GM23248 (cell line): ENCODE measurements at regions not wholly inside any gene's neighbourhood (a gene's known extent, or its start where the extent isn't known, plus 50 kb on each side); places are given as distances from the start of the nearest gene placed in this dataset.

ENCODE experiments used
- DNase-seq: peaks from one replicate; pipeline ENCODE4 v3.0.0-alpha.2; 2015
- H2AFZ ChIP-seq: fragments of 200-600 bp; sonication (generic); 2 replicates; pipeline ENCODE4 v1.6.1; 2016; ENCODE audit warnings: antibody characterized with exemption
- H3F3A ChIP-seq: fragments of 200-600 bp; sonication (generic); 2 replicates; pipeline ENCODE4 v1.6.1; 2016; ENCODE audit warnings: mild to moderate bottlenecking, antibody characterized with exemption, mixed run types; ENCODE audit not compliant: insufficient read depth
- H3K27ac ChIP-seq: fragments of 200-600 bp; sonication (generic); 2 replicates; pipeline ENCODE4 v1.5.1; 2016; ENCODE audit warnings: mild to moderate bottlenecking
- H3K27me3 ChIP-seq: fragments of 200-600 bp; sonication (generic); replicated peaks from 2 replicates; pipeline ENCODE4 v1.6.1; 2016; ENCODE audit warnings: mild to moderate bottlenecking; ENCODE audit not compliant: insufficient read depth
- H3K36me3 ChIP-seq: fragments of 200-600 bp; sonication (generic); 2 replicates; pipeline ENCODE4 v1.6.1; 2016; ENCODE audit warnings: low read depth, mild to moderate bottlenecking
- H3K4me1 ChIP-seq: fragments of 200-600 bp; sonication (generic); 2 replicates; pipeline ENCODE4 v1.6.1; 2016; ENCODE audit warnings: mild to moderate bottlenecking; ENCODE audit not compliant: insufficient read depth
- H3K4me2 ChIP-seq: fragments of 200-600 bp; sonication (generic); one replicate; pipeline ENCODE4 v1.6.1; 2016; ENCODE audit warnings: mild to moderate bottlenecking; ENCODE audit not compliant: unreplicated experiment
- H3K4me3 ChIP-seq: fragments of 200-600 bp; sonication (generic); 2 replicates; pipeline ENCODE4 v1.5.1; 2016; ENCODE audit warnings: mild to moderate bottlenecking
- H3K79me2 ChIP-seq: fragments of 200-600 bp; sonication (generic); 2 replicates; pipeline ENCODE4 v1.6.1; 2016; ENCODE audit warnings: mild to moderate bottlenecking; ENCODE audit not compliant: insufficient read depth
- H3K9ac ChIP-seq: fragments of 200-600 bp; sonication (generic); 2 replicates; pipeline ENCODE4 v1.6.1; 2016; ENCODE audit warnings: mild to moderate bottlenecking
- H3K9me2 ChIP-seq: fragments of 200-600 bp; sonication (generic); 2 replicates; pipeline ENCODE4 v1.6.1; 2016; ENCODE audit warnings: mixed run types, mild to moderate bottlenecking, moderate library complexity; ENCODE audit not compliant: insufficient read depth
- H3K9me3 ChIP-seq: fragments of 200-600 bp; sonication (generic); one replicate; pipeline ENCODE4 v1.6.1; 2017; ENCODE audit warnings: low read depth
- H4K20me1 ChIP-seq: fragments of 200-600 bp; sonication (generic); 2 replicates; pipeline ENCODE4 v1.6.0; 2016; ENCODE audit not compliant: insufficient read depth
- EZH2 ChIP-seq: fragments of 200-600 bp; sonication (generic); IDR thresholded peaks from 2 replicates; pipeline ENCODE4 v1.6.1; 2018; ENCODE audit warnings: antibody characterized with exemption, mild to moderate bottlenecking; ENCODE audit not compliant: insufficient read depth, poor library complexity, severe bottlenecking
- EZH2phosphoT487 ChIP-seq: fragments of 200-600 bp; sonication (generic); IDR thresholded peaks from 2 replicates; pipeline ENCODE4 v1.6.1; 2018; ENCODE audit warnings: antibody characterized with exemption, moderate library complexity, mild to moderate bottlenecking, low read depth; ENCODE audit not compliant: insufficient read depth
- WGBS, 2 experiments: methylation state at CpG; one replicate each; pipeline ENCODE4 v1.1.6; 2015 to 2017; ENCODE audit warnings: low lambda C conversion rate in 2 of 2, low coverage in 1 of 2; ENCODE audit errors: missing lambda C conversion rate in 2 of 2; 5-methylcytosine and 5-hydroxymethylcytosine counted together
- in situ Hi-C: fragments of 300-500 bp; cut with MboI; formaldehyde crosslinking; loops from 2 replicates; pipeline ENCODE4 v1.15.0; 2020

GRCh38 chr6:86453232-86453631 is 484.1 kb upstream of the HTR1E start:
- Histone ChIP-seq H3K27me3 (no peaks in the 10 kb centered on the region), H3K27ac (no peak overlapping the region), H3K9me3 (no peaks in the 10 kb centered on the region), H3K36me3 (no peaks in the 10 kb centered on the region), H4K20me1 (no peaks in the 10 kb centered on the region), H3F3A (no peaks in the 10 kb centered on the region), H2AFZ (no peak overlapping the region), H3K9ac (no peak overlapping the region), H3K79me2 (no peaks in the 10 kb centered on the region), H3K4me2 (no peak overlapping the region), H3K4me3 (no peak overlapping the region), H3K9me2 (no peaks in the 10 kb centered on the region), H3K4me1 (no peaks in the 10 kb centered on the region)
- no peak for DNase-seq
- 8 to 13% methylated on average over 1 of the region's 1 CpG for WGBS, 2 experiments
- in situ Hi-C loops, result no loop called here
- TF ChIP-seq EZH2 (no peak), EZH2phosphoT487 (no peak)

- Histone ChIP-seq H3F3A (no peaks in the 10 kb centered on the region), H3K36me3 (no peaks in the 10 kb centered on the region), H3K9me2 (no peaks in the 10 kb centered on the region), H3K4me3 (no peak overlapping the region), H3K9me3 (no peaks in the 10 kb centered on the region), H3K27ac (no peak overlapping the region), H3K4me1 (no peaks in the 10 kb centered on the region), H4K20me1 (no peaks in the 10 kb centered on the region), H3K27me3 (no peaks in the 10 kb centered on the region), H3K79me2 (no peaks in the 10 kb centered on the region), H3K9ac (no peak overlapping the region), H2AFZ (no peak overlapping the region), H3K4me2 (no peak overlapping the region)
- in situ Hi-C loops, result no loop called here
- TF ChIP-seq EZH2phosphoT487 (no peak), EZH2 (no peak)
- 17 to 20% methylated on average over 2 of the region's 2 CpGs for WGBS, 2 experiments
- DNase-seq, result no peak
Measured at GRCh38 chr6:86448398-86448797, 488.9 kb upstream of the HTR1E start.

- Histone ChIP-seq H2AFZ (no peak overlapping the region), H3K4me3 (no peak overlapping the region), H3K4me2 (no peak overlapping the region), H3K36me3 (no peaks in the 10 kb centered on the region), H3K79me2 (no peaks in the 10 kb centered on the region), H3F3A (no peaks in the 10 kb centered on the region), H4K20me1 (no peaks in the 10 kb centered on the region), H3K4me1 (no peaks in the 10 kb centered on the region), H3K9ac (no peak overlapping the region), H3K9me3 (no peaks in the 10 kb centered on the region), H3K9me2 (no peaks in the 10 kb centered on the region), H3K27ac (no peak overlapping the region), H3K27me3 (no peaks in the 10 kb centered on the region)
- TF ChIP-seq EZH2, result no peak
- TF ChIP-seq EZH2phosphoT487, result no peak
- no peak for DNase-seq
- in situ Hi-C loops, result no loop called here
Measured at GRCh38 chr6:86440608-86441007, 496.7 kb upstream of the HTR1E start.

- Histone ChIP-seq H3K4me2 (no peak overlapping the region), H3K9me2 (no peaks in the 10 kb centered on the region), H3K4me3 (no peak overlapping the region), H3K9ac (no peak overlapping the region), H3K27me3 (no peaks in the 10 kb centered on the region), H3K4me1 (no peaks in the 10 kb centered on the region), H3K79me2 (no peaks in the 10 kb centered on the region), H3K27ac (no peak overlapping the region), H4K20me1 (no peaks in the 10 kb centered on the region), H2AFZ (no peak overlapping the region), H3K9me3 (no peaks in the 10 kb centered on the region), H3F3A (no peaks in the 10 kb centered on the region), H3K36me3 (no peaks in the 10 kb centered on the region)
- TF ChIP-seq EZH2phosphoT487, result no peak
- no peak for TF ChIP-seq EZH2
- 0 to 14% methylated on average over 1 of the region's 1 CpG for WGBS, 2 experiments
- in situ Hi-C loops, result no loop called here
- DNase-seq, result no peak
Measured at GRCh38 chr6:86423571-86423970, 513.8 kb upstream of the HTR1E start.

GRCh38 chr6:86412057-86412456 is 525.3 kb upstream of the HTR1E start:
- Histone ChIP-seq H3K4me2 (no peak overlapping the region), H4K20me1 (no peaks in the 10 kb centered on the region), H3F3A (no peaks in the 10 kb centered on the region), H3K4me3 (no peak overlapping the region), H3K9me2 (no peaks in the 10 kb centered on the region), H3K36me3 (no peaks in the 10 kb centered on the region), H2AFZ (no peak overlapping the region), H3K79me2 (no peaks in the 10 kb centered on the region), H3K9me3 (no peaks in the 10 kb centered on the region), H3K27me3 (no peaks in the 10 kb centered on the region), H3K27ac (no peak overlapping the region), H3K4me1 (no peaks in the 10 kb centered on the region), H3K9ac (no peak overlapping the region)
- DNase-seq, result no peak
- in situ Hi-C loops, result no loop called here
- TF ChIP-seq EZH2, result no peak
- no peak for TF ChIP-seq EZH2phosphoT487
- 44 to 46% methylated on average over 2 of the region's 2 CpGs for WGBS, 2 experiments
